ENCODE measurements at regions not wholly inside any gene's neighbourhood (a gene's known extent, or its start where the extent isn't known, plus 50 kb on each side); places are given as distances from the start of the nearest gene placed in this dataset.

GRCh38 chr11:116543911-116544475 lies 228.8 kb downstream of the BUD13 start:
- no peak for ATAC-seq
- Mint-ChIP-seq H3K4me3 (no peak overlapping the region), H3K4me1 (no peaks in the 10 kb centered on the region), H3K36me3 (ENCODE audit: low read depth) (no peaks in the 10 kb centered on the region), H3K27ac (no peak overlapping the region), H3K27me3 (peaks cover 9% of the 10 kb centered on the region)
- DNase-seq = no peak
- H3K9me3 ChIP-seq (ENCODE audit: control insufficient read depth, low read length, poor library complexity, severe bottlenecking) = no peaks in the 10 kb centered on the region

GRCh38 chr11:116543099-116543498 lies 229.7 kb downstream of the BUD13 start:
- Mint-ChIP-seq H3K36me3 (ENCODE audit: low read depth) (no peaks in the 10 kb centered on the region), H3K4me3 (no peak overlapping the region), H3K4me1 (no peaks in the 10 kb centered on the region), H3K27ac (no peak overlapping the region), H3K27me3 (peaks cover 18% of the 10 kb centered on the region)
- no peak for DNase-seq
- no peak for ATAC-seq
- no peaks in the 10 kb centered on the region for H3K9me3 ChIP-seq (ENCODE audit: control insufficient read depth, low read length, poor library complexity, severe bottlenecking)

- Mint-ChIP-seq H3K4me3 (no peak overlapping the region), H3K27me3 (peaks cover 18% of the 10 kb centered on the region), H3K27ac (no peak overlapping the region), H3K36me3 (ENCODE audit: low read depth) (no peaks in the 10 kb centered on the region), H3K4me1 (no peaks in the 10 kb centered on the region)
- H3K9me3 ChIP-seq (ENCODE audit: control insufficient read depth, low read length, poor library complexity, severe bottlenecking) = no peaks in the 10 kb centered on the region
- no peak for DNase-seq
- no peak for ATAC-seq
Measured at GRCh38 chr11:116542406-116542805, 230.4 kb downstream of the BUD13 start.

GRCh38 chr11:116541460-116541859 lies 231.3 kb downstream of the BUD13 start:
- no peaks in the 10 kb centered on the region for H3K9me3 ChIP-seq (ENCODE audit: control insufficient read depth, low read length, poor library complexity, severe bottlenecking)
- Mint-ChIP-seq H3K4me3 (no peak overlapping the region), H3K27me3 (peaks cover 24% of the 10 kb centered on the region), H3K27ac (no peak overlapping the region), H3K36me3 (ENCODE audit: low read depth) (no peaks in the 10 kb centered on the region), H3K4me1 (no peaks in the 10 kb centered on the region)
- no peak for DNase-seq
- no peak for ATAC-seq

GRCh38 chr11:116540645-116541304 lies 232.0 kb downstream of the BUD13 start:
- Mint-ChIP-seq H3K4me3 (no peak overlapping the region), H3K27me3 (peaks cover 30% of the 10 kb centered on the region)
- DNase-seq = no peak

GRCh38 chr11:116539836-116540418 lies 232.9 kb downstream of the BUD13 start:
- Mint-ChIP-seq H3K4me3 (no peak overlapping the region), H3K36me3 (ENCODE audit: low read depth) (no peaks in the 10 kb centered on the region), H3K4me1 (no peaks in the 10 kb centered on the region), H3K27me3 (peaks cover 36% of the 10 kb centered on the region), H3K27ac (no peak overlapping the region)
- ATAC-seq = no peak
- no peak for DNase-seq
- no peaks in the 10 kb centered on the region for H3K9me3 ChIP-seq (ENCODE audit: control insufficient read depth, low read length, poor library complexity, severe bottlenecking)

More at GRCh38 chr11:116540645-116541304, 232.0 kb downstream of the BUD13 start:
- Mint-ChIP-seq H3K36me3 (ENCODE audit: low read depth) (no peaks in the 10 kb centered on the region), H3K27ac (no peak overlapping the region), H3K4me1 (no peaks in the 10 kb centered on the region)
- no peak for ATAC-seq
- no peaks in the 10 kb centered on the region for H3K9me3 ChIP-seq (ENCODE audit: control insufficient read depth, low read length, poor library complexity, severe bottlenecking)

- Mint-ChIP-seq H3K27ac (no peak overlapping the region), H3K36me3 (ENCODE audit: low read depth) (no peaks in the 10 kb centered on the region)
- DNase-seq = no peak
Measured at GRCh38 chr11:116539211-116539610, 233.6 kb downstream of the BUD13 start.

GRCh38 chr11:116538677-116539076 lies 234.1 kb downstream of the BUD13 start:
- Mint-ChIP-seq H3K27ac (no peak overlapping the region), H3K36me3 (ENCODE audit: low read depth) (no peaks in the 10 kb centered on the region)

More at GRCh38 chr11:116539211-116539610, 233.6 kb downstream of the BUD13 start:
- no peaks in the 10 kb centered on the region for H3K4me1 Mint-ChIP-seq
- H3K27me3 Mint-ChIP-seq = peaks cover 43% of the 10 kb centered on the region
- no peak overlapping the region for H3K4me3 Mint-ChIP-seq
- no peaks in the 10 kb centered on the region for H3K9me3 ChIP-seq (ENCODE audit: control insufficient read depth, low read length, poor library complexity, severe bottlenecking)
- no peak for ATAC-seq

GRCh38 chr11:116537709-116538108 lies 235.1 kb downstream of the BUD13 start:
- DNase-seq = no peak
- Mint-ChIP-seq H3K27ac (no peak overlapping the region), H3K36me3 (ENCODE audit: low read depth) (no peaks in the 10 kb centered on the region), H3K27me3 (peaks cover 49% of the 10 kb centered on the region), H3K4me3 (no peak overlapping the region), H3K4me1 (no peaks in the 10 kb centered on the region)
- no peak for ATAC-seq
- no peaks in the 10 kb centered on the region for H3K9me3 ChIP-seq (ENCODE audit: control insufficient read depth, low read length, poor library complexity, severe bottlenecking)

More at GRCh38 chr11:116538677-116539076, 234.1 kb downstream of the BUD13 start:
- Mint-ChIP-seq H3K4me3 (no peak overlapping the region), H3K27me3 (peaks cover 48% of the 10 kb centered on the region), H3K4me1 (no peaks in the 10 kb centered on the region)
- ATAC-seq = no peak
- no peaks in the 10 kb centered on the region for H3K9me3 ChIP-seq (ENCODE audit: control insufficient read depth, low read length, poor library complexity, severe bottlenecking)
- no peak for DNase-seq

- no peak overlapping the region for H3K4me3 Mint-ChIP-seq
- no peak overlapping the region for H3K27ac Mint-ChIP-seq
- ATAC-seq = no peak
- H3K27me3 Mint-ChIP-seq = peaks cover 53% of the 10 kb centered on the region
- H3K9me3 ChIP-seq (ENCODE audit: control insufficient read depth, low read length, poor library complexity, severe bottlenecking) = no peaks in the 10 kb centered on the region
- H3K36me3 Mint-ChIP-seq (ENCODE audit: low read depth) = no peaks in the 10 kb centered on the region
- no peaks in the 10 kb centered on the region for H3K4me1 Mint-ChIP-seq
- DNase-seq = no peak
Measured at GRCh38 chr11:116537121-116537520, 235.7 kb downstream of the BUD13 start.

GRCh38 chr11:116536416-116536815 lies 236.4 kb downstream of the BUD13 start:
- H3K36me3 Mint-ChIP-seq (ENCODE audit: low read depth) = no peaks in the 10 kb centered on the region
- no peaks in the 10 kb centered on the region for H3K4me1 Mint-ChIP-seq
- no peak overlapping the region for H3K4me3 Mint-ChIP-seq
- H3K27ac Mint-ChIP-seq = no peak overlapping the region
- peaks cover 59% of the 10 kb centered on the region for H3K27me3 Mint-ChIP-seq
- ATAC-seq (no peak), DNase-seq (no peak)
- no peaks in the 10 kb centered on the region for H3K9me3 ChIP-seq (ENCODE audit: control insufficient read depth, low read length, poor library complexity, severe bottlenecking)

- H3K36me3 Mint-ChIP-seq (ENCODE audit: low read depth) = no peaks in the 10 kb centered on the region
- no peak overlapping the region for H3K4me3 Mint-ChIP-seq
- DNase-seq = no peak
- no peaks in the 10 kb centered on the region for H3K4me1 Mint-ChIP-seq
- H3K27ac Mint-ChIP-seq = no peak overlapping the region
- ATAC-seq = no peak
- peaks cover 59% of the 10 kb centered on the region for H3K27me3 Mint-ChIP-seq
- no peaks in the 10 kb centered on the region for H3K9me3 ChIP-seq (ENCODE audit: control insufficient read depth, low read length, poor library complexity, severe bottlenecking)
Measured at GRCh38 chr11:116535994-116536393, 236.8 kb downstream of the BUD13 start.

GRCh38 chr11:116535120-116535519 lies 237.7 kb downstream of the BUD13 start:
- Mint-ChIP-seq H3K4me3 (no peak overlapping the region), H3K27ac (no peak overlapping the region), H3K4me1 (no peaks in the 10 kb centered on the region), H3K27me3 (peaks cover 59% of the 10 kb centered on the region), H3K36me3 (ENCODE audit: low read depth) (no peaks in the 10 kb centered on the region)
- no peaks in the 10 kb centered on the region for H3K9me3 ChIP-seq (ENCODE audit: control insufficient read depth, low read length, poor library complexity, severe bottlenecking)
- DNase-seq = no peak
- ATAC-seq = no peak

All from T-helper 17 cell (primary cell).